ENCODE measurements at regions not wholly inside any gene's neighbourhood (a gene's known extent, or its start where the extent isn't known, plus 50 kb on each side); places are given as distances from the start of the nearest gene placed in this dataset.

DNA sequence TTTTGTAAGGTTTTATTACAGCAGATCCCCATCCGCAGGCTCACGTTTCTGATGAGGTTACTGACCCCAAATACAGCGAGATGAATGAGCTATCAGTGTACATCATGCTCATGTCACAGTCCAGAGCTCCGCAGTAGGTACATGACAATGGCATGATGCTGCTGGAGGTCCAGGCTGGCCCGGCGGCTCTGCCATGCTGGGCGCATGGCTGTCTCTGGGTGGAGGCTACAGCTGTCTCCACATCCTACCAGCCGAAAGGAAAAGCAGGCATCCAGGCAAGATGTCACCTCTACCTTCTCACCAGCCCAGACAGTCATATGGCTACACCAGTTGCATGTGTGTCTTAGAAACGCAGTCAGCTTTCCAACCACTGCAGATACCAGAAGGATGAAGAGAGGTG lies 90.9 kb upstream of the RNF32 start:
- ATAC-seq (ENCODE audit: low read depth) (no peak), DNase-seq (no peak)
- intact Hi-C loops (cut with micrococcal nuclease): no loop called here
- CTCF ChIA-PET: no interaction called here
- TF ChIP-seq, protein P1, sequence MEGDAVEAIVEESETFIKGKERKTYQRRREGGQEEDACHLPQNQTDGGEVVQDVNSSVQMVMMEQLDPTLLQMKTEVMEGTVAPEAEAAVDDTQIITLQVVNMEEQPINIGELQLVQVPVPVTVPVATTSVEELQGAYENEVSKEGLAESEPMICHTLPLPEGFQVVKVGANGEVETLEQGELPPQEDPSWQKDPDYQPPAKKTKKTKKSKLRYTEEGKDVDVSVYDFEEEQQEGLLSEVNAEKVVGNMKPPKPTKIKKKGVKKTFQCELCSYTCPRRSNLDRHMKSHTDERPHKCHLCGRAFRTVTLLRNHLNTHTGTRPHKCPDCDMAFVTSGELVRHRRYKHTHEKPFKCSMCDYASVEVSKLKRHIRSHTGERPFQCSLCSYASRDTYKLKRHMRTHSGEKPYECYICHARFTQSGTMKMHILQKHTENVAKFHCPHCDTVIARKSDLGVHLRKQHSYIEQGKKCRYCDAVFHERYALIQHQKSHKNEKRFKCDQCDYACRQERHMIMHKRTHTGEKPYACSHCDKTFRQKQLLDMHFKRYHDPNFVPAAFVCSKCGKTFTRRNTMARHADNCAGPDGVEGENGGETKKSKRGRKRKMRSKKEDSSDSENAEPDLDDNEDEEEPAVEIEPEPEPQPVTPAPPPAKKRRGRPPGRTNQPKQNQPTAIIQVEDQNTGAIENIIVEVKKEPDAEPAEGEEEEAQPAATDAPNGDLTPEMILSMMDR (IDR thresholded peaks at IDR 0.05): no peak
- Mint-ChIP-seq H3K27ac (no peak overlapping the region), H3K4me1 (no peaks in the 10 kb centered on the region), H3K27me3 (peaks cover 9% of the 10 kb centered on the region), H3K36me3 (ENCODE audit: low read depth) (no peaks in the 10 kb centered on the region), H3K4me3 (no peak overlapping the region), H3K9me3 (peaks cover 6% of the 10 kb centered on the region)
- POLR2A ChIA-PET: no interaction called here

DNA sequence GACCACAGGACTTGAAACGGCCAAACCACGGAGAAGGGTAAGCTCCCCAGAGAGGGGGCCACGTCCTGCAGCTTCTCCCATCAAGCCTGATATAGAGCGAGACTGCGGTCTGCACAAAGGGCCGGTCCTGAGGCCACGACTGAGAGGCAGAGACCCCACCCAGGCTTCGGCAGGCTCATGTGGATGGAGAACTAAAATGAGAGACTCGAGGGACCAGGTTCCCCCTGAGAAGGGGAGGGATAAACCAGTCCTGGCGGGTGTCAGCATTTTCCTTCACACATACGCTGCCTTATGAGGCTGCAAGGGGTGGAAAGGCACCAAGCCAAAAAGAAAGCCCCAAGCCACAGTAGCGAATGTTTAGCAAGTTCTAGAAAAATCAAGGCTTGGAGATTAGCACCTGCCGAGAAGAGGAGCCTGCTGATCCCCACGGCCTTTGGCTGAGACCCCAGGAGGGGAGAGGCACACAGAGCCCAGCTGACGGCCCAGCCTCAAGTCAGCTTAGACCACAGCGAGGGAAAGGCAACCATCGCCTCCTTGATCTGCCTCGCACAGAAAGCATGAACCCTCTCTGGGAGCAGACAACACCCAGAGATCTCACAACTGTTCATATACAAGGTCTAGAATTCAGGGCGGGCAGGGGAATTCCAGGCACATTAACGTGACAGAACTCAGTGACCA lies 92.6 kb upstream of the RNF32 start:
- Mint-ChIP-seq H3K4me3 (no peak overlapping the region), H3K27ac (no peak overlapping the region), H3K36me3 (ENCODE audit: low read depth) (no peaks in the 10 kb centered on the region), H3K27me3 (peaks cover 9% of the 10 kb centered on the region), H3K4me1 (no peaks in the 10 kb centered on the region), H3K9me3 (peaks cover 6% of the 10 kb centered on the region)
- ChIA-PET POLR2A (no interaction called here), CTCF (no interaction called here)
- TF ChIP-seq, protein P1 (IDR thresholded peaks at IDR 0.05): no peak
- DNase-seq (no peak), ATAC-seq (ENCODE audit: low read depth) (no peak)
- intact Hi-C loops (cut with micrococcal nuclease): no loop called here

GRCh38 chr7:156545979-156546378 lies 94.6 kb upstream of the RNF32 start:
- H3K4me1 Mint-ChIP-seq: no peaks in the 10 kb centered on the region
- no peak overlapping the region for H3K27ac Mint-ChIP-seq
- no peaks in the 10 kb centered on the region for H3K36me3 Mint-ChIP-seq (ENCODE audit: low read depth)
- H3K27me3 Mint-ChIP-seq: peaks cover 9% of the 10 kb centered on the region
- ChIA-PET POLR2A (no interaction called here), CTCF (no interaction called here)
- ATAC-seq (ENCODE audit: low read depth): no peak
- H3K4me3 Mint-ChIP-seq: no peak overlapping the region
- TF ChIP-seq, protein P1 (IDR thresholded peaks at IDR 0.05): no peak
- H3K9me3 Mint-ChIP-seq: peaks cover 6% of the 10 kb centered on the region
- intact Hi-C loops (cut with micrococcal nuclease): no loop called here
- no peak for DNase-seq

DNA sequence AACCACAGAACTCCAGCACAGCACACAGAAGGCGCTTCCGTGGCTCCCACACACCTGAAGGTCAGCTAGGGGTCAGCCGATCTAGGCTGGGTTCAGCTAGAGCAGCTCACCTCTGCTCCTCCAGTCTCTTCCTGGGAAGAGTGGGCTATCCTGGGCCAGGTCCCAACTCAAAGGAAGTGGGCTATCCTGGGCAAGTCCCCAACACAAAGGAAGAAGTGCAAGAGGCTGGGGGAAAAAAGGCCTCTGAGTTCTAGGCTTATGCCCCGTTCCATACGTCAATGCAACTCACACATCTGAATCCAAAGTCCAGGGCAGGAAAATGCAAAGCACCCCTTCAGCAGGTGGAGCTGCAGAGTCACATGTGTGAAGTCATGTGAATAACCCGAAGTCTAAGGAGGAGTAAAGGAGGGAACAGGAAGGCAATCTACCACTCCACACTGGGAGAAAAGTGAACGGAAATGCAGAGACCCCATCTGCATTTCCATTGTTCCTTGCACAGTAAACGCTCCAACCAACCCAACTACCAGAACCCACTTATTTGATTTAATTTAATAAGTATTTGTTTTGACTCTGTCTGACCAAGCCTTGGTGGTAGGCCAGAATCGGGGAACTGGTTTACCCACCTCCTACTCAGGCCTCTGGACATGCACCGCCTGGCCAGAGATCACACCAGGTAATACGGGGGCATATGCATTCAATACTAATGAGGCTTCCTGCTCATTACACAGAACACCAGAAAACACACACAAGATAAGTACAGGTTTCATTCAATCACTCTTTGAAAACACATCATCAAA lies 95.5 kb upstream of the RNF32 start:
- Mint-ChIP-seq H3K4me1 (no peaks in the 10 kb centered on the region), H3K36me3 (ENCODE audit: low read depth) (no peaks in the 10 kb centered on the region), H3K27me3 (peaks cover 6% of the 10 kb centered on the region), H3K4me3 (no peak overlapping the region), H3K9me3 (peaks cover 6% of the 10 kb centered on the region), H3K27ac (no peak overlapping the region)
- CTCF ChIA-PET: no interaction called here
- ATAC-seq (ENCODE audit: low read depth): no peak
- intact Hi-C loops (cut with micrococcal nuclease): no loop called here
- POLR2A ChIA-PET: no interaction called here
- no peak for DNase-seq
- TF ChIP-seq, protein P1 (IDR thresholded peaks at IDR 0.05): no peak

DNA sequence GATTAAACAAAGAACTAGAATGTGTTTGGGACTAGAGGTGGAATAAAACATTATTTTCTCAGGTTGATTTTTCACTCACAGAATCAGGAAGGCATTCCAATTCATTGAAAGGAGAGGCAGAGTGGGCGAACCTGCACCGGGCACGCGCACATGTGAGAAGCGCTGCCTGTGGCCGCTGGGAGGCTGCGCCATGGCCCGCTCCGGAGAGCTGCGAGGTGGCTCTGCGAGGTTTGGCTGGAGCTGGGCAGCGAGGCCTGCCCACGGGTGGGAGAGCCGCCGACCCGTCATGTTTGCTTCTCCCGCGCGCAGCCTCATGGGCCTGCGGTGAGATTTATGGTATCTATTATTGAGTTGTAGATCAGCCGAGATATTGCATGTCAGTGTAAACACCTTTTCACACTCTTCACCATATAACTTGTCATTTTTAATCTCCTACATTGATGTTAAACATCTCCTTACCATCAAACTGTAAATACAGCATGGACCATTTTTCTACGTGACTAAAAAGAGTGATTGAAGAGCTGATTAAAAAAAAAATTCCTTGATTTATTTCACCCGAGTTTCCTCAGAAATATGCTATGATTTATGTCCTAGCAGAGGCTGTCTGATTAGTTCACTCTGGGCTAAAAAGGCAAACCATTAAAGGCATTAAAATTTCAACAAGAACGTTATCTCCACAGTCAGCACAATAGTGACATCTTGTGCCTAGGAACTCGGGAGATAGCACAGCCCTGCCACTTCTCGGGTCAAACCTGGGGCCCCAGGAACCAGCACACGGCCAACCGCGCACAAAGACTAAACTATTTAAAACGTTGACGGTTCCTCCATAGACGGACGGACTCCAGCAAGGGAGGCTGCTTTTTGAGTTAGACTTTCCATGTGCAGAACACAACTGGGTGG lies 96.6 kb upstream of the RNF32 start:
- Mint-ChIP-seq H3K27me3 (peaks cover 6% of the 10 kb centered on the region), H3K9me3 (peaks cover 6% of the 10 kb centered on the region), H3K36me3 (ENCODE audit: low read depth) (no peaks in the 10 kb centered on the region), H3K27ac (no peak overlapping the region), H3K4me1 (no peaks in the 10 kb centered on the region), H3K4me3 (no peak overlapping the region)
- intact Hi-C loops (cut with micrococcal nuclease): no loop called here
- DNase-seq: no peak
- ATAC-seq (ENCODE audit: low read depth): no peak
- TF ChIP-seq, protein P1 (IDR thresholded peaks at IDR 0.05): no peak
- CTCF ChIA-PET: no interaction called here
- POLR2A ChIA-PET: no interaction called here

All from activated B cell treated with CpG ODN at 0.5 μM for 24 hours (primary cell).